SW 1271 (cell line): ENCODE measurements at regions not wholly inside any gene's neighbourhood (a gene's known extent, or its start where the extent isn't known, plus 50 kb on each side); places are given as distances from the start of the nearest gene placed in this dataset.

Experiments
- DNase-seq, 2 experiments: peaks; one replicate each; lab custom pipeline; 2025; lab: John Stamatoyannopoulos, UW

GRCh38 chr5:164392531-164392930 lies 887.1 kb downstream of the MAT2B start:
- DNase-seq = no peak

GRCh38 chr5:164394686-164395194 lies 889.3 kb downstream of the MAT2B start:
- DNase-seq = no peak

GRCh38 chr5:164412531-164412930 lies 907.1 kb downstream of the MAT2B start:
- DNase-seq = no peak

- no peak for DNase-seq
Observed at GRCh38 chr5:164420161-164420560, 914.7 kb downstream of the MAT2B start.

- no peak for DNase-seq
Observed at GRCh38 chr5:164422400-164422799, 917.0 kb downstream of the MAT2B start.

GRCh38 chr5:164431634-164432304 lies 926.4 kb downstream of the MAT2B start:
- DNase-seq = no peak

GRCh38 chr5:164433106-164433870 lies 927.9 kb downstream of the MAT2B start:
- no peak for DNase-seq

- DNase-seq = no peak
Observed at GRCh38 chr5:164435576-164435975, 930.2 kb downstream of the MAT2B start.

- DNase-seq = no peak
Observed at GRCh38 chr5:164439799-164440198, 934.4 kb downstream of the MAT2B start.

- DNase-seq = no peak
Observed at GRCh38 chr5:164449460-164449859, 944.0 kb downstream of the MAT2B start.

GRCh38 chr5:164466033-164466432 lies 960.6 kb downstream of the MAT2B start:
- no peak for DNase-seq

GRCh38 chr5:164470312-164470711 lies 964.9 kb downstream of the MAT2B start:
- DNase-seq = no peak

GRCh38 chr5:164472165-164472564 lies 966.7 kb downstream of the MAT2B start:
- DNase-seq = no peak

- peak in 1 of 2 experiments; percentile 30 for DNase-seq
Observed at GRCh38 chr5:164475339-164475977, 970.0 kb downstream of the MAT2B start.

GRCh38 chr5:164481270-164481669 lies 975.9 kb downstream of the MAT2B start:
- no peak for DNase-seq

GRCh38 chr5:164482351-164482750 lies 976.9 kb downstream of the MAT2B start:
- DNase-seq = no peak

- no peak for DNase-seq
Observed at GRCh38 chr5:164484948-164485347, 979.5 kb downstream of the MAT2B start.

- no peak for DNase-seq
Observed at GRCh38 chr5:164487939-164488338, 982.5 kb downstream of the MAT2B start.

- no peak for DNase-seq
Observed at GRCh38 chr5:164497311-164498064, 992.1 kb downstream of the MAT2B start.

GRCh38 chr5:164498438-164498837 lies 993.0 kb downstream of the MAT2B start:
- DNase-seq = no peak

- no peak for DNase-seq
Observed at GRCh38 chr5:164500856-164501255, 995.4 kb downstream of the MAT2B start.

- no peak for DNase-seq
Observed at GRCh38 chr5:164501344-164501743, 995.9 kb downstream of the MAT2B start.
